HuH-7 (cell line): ENCODE measurements at regions not wholly inside any gene's neighbourhood (a gene's known extent, or its start where the extent isn't known, plus 50 kb on each side); places are given as distances from the start of the nearest gene placed in this dataset.

Experiments
- DNase-seq: peaks from one replicate; pipeline ENCODE4 v3.0.0; 2011; ENCODE audit warnings: low spot score

DNA sequence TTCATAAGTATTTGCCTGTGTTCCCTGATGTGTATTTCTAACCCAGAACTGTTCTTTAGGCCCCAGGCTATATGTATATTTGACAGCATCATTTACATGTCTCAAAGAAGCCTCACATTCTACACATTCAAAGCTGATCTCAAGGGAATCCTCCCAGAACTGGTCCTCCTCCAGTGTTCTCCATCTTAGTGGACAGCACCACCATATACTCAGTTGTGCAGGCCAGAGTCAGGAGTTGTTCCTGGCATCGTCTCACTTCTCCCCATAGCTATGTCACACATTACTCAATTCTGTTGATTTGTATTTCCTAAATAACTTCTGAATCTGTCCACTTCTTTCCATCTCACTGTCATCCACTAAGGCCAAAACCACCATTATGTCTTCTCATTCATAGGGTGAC lies 82.8 kb upstream of the TRPC3 start:
- DNase-seq: no peak

DNA sequence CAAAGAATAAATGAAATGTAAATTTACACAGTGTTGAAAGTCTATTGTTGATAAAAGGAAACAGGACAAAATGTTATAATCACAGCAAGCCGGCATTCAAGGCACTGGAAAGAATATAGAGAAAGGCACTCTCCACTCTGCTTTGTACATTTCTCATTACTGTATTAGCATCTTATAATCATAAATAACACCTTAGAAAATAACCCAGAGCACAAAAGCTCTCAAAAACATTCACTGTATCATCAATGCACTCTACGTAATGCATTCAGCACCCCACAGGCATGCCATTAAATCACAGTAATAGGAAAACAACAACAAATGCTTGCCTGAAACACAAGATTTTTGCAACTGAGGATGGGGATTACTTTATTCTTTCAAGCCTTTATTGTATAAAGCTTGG lies 75.3 kb upstream of the TRPC3 start:
- no peak for DNase-seq

- no peak for DNase-seq
Observed at GRCh38 chr4:122017296-122017695, 65.4 kb upstream of the TRPC3 start.

GRCh38 chr4:122015203-122015602 lies 63.3 kb upstream of the TRPC3 start:
- no peak for DNase-seq

GRCh38 chr4:122012735-122013134 lies 60.9 kb upstream of the TRPC3 start:
- DNase-seq: no peak

- DNase-seq: no peak
Observed at GRCh38 chr4:122010610-122011009, 58.8 kb upstream of the TRPC3 start.

DNA sequence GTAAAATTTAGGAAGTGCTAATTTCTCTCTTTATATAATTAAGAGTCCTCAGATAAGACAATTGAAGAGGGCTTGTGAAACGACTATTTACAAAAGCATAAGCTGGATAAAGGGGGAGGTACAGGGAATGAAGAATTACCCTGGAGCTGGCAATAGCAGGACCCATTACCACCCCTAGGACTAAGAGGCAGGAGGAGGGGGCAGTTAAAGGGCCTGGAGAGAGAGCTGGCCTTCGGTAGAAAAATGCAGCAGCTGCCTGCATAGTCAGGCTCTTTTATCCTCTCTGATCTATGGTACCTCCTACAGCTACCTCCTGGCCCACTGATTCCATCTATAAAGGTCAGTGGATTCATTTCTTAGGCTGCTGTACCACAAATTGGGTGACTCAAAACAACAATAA lies 57.7 kb upstream of the TRPC3 start:
- DNase-seq: no peak

DNA sequence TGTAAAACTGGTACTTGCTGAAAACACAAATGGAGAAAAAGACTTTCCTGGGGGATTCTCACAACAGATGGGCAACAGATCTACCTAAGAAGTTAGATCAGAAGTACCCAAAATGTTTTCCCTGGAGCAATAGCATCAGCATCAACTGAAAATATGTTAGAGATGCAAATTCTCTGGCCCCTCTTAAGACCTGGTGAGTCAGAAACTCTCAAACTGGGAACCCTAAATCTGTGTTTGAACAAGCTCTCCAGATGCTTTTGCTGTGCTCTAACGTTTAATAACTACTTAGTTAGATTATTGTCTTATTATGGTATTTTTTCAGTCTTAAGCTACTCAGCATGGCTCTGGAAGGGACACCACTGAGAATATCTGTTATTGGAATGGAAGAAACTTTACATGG lies 55.2 kb upstream of the TRPC3 start:
- no peak for DNase-seq

DNA sequence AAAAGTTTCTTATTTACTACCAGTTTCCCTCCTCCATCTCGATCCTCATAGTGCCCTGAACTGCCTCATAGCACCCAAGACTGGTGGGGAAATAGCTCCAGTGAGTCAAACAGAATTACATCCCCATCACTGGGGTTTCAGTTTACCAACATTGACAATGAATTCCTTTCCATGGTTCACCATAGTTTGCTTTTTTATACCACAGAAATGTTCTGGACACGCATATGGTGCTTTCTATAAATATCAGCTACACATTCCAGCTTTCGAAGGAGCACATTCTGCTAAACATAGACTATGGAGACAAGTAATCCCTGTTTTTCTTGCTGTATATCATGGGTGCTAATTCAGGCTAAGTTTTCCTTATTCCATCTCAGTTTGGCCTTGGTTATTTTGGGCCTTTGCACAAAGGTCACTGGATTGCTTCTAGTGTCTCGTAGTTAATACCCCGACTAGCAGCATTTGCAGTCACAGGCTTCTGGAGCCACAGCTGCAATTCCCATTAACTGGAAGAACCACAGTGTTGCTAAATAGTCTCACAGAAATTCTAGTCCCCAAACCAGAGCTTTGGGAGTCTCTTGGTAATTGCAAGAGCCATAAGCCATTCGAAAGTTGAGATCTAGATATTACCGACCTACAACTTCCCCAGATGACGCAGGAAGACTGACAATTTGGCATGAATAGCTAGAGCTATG lies 53.4 kb upstream of the TRPC3 start:
- no peak for DNase-seq

DNA sequence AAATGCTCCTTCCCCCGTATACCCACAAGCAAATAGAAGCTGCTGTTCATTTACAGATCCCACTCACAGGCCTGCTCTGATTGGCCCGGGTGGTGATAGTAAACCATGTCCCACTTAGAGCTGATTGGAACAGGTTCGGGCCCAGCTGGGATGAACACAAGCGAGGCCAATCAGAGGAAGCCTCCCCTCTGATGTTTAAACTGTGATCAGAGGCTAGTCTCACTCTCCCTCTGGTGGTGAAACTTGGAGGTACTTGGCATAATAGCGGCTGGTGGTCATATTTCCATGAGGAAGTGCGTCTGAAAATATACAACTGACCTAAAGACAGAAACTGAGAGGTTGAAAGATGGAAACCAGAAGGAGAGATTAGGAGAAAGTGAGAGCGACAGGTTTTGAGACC lies 51.5 kb upstream of the TRPC3 start:
- DNase-seq: peak; percentile 39
